Fibroblast of upper back skin (primary cell): ENCODE measurements at regions not wholly inside any gene's neighbourhood (a gene's known extent, or its start where the extent isn't known, plus 50 kb on each side); places are given as distances from the start of the nearest gene placed in this dataset.

Source experiments
- DNase-seq: peaks from one replicate; pipeline ENCODE4 v3.0.0-alpha.2; 2013

DNA sequence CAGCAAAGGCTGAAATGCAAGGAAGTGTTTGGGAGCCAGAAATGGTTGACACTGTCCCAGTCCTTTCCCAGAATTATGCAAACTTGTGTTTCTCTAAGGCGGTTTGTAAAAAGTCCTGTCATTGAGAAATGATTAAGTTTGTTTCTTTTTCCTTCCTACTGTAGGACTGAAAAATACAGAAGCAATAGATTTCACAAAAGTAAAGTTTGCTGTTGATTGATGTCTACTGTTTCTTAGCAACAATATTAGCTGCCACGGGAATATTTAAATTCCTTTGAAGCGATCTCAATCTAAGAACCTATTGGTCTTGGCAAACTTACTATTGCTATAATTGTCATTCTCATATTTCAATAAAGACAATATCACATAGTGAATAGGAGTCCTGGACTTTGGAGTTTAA lies 100.7 kb upstream of the IL12A start:
- DNase-seq, result no peak

- DNase-seq, result peak; percentile 33
Measured at GRCh38 chr3:159892171-159892795, 96.4 kb upstream of the IL12A start.

DNA sequence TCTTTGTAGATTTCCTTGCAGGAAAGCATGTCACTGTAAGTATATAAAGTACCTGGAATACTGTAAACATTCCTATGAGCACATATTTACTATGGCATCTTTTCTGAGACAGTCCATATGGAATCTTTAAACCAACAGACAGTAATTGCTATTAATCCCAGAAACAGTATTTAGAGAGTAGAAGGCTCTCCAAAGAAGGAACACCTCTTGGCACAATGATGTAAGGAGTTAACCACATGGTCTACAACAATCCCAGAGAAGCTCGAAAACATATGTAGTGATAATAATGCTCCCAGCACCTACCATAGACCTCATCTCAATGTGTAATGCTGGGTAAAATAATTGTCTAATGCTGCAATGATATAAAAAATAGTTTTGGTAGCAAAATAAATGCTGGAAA lies 95.8 kb upstream of the IL12A start:
- no peak for DNase-seq

DNA sequence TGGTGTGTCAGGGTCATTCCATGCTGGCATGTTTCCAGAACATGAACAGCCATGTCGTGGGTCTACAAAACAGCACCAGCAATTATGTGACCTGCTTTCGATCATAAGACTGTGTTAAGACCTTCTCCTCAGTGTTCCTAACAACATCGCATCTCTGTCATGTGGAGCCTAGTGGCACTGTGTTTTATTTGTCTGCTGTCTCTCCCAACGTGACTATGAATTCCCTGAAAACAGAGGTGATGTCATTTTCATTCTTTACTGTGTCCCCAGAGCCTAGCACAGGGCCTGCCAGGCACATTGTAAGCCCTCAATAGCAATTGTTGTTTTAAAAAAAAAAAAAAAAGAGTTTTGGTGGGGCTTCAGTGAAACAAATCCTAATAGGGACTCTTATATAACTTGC lies 94.2 kb upstream of the IL12A start:
- DNase-seq, result no peak

GRCh38 chr3:159895430-159895829 lies 93.2 kb upstream of the IL12A start:
- no peak for DNase-seq

- no peak for DNase-seq
Measured at GRCh38 chr3:159896543-159896942, 92.1 kb upstream of the IL12A start.

DNA sequence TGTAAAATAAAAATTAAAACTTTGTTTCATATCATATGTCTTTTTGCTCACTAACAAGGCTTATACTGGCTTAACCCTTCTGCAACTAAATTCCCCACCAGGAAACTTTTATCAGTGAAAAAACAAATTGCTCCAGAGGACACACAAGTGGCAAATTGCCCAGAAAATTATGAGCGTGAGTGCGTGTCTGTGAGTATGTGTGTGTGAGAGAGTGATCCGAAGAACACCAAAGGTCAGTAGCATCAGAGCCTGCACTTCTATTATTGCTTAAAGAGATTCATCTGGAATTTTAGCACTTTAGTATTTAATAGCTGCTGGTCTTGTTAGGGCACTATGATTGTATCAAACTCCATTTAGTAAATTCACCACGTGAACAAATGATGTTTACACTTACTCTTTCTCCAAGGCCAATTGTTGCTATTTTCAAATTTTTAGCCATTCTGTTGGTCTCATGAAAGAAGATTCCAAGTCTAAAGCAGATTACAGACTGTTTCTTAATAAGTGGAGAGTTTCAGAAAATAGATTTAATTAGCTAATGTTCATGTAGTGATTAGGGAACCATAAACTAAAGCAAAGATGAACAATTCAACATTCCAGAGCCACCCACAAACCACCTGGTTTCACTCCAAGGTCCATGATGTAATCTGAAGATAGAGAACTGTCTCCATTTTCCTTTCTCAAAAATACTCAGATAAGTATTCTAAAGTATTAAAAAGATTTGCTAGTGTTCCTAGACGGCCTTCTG lies 91.1 kb upstream of the IL12A start:
- DNase-seq, result peak; percentile 71

- no peak for DNase-seq
Measured at GRCh38 chr3:159898147-159898546, 90.5 kb upstream of the IL12A start.

DNA sequence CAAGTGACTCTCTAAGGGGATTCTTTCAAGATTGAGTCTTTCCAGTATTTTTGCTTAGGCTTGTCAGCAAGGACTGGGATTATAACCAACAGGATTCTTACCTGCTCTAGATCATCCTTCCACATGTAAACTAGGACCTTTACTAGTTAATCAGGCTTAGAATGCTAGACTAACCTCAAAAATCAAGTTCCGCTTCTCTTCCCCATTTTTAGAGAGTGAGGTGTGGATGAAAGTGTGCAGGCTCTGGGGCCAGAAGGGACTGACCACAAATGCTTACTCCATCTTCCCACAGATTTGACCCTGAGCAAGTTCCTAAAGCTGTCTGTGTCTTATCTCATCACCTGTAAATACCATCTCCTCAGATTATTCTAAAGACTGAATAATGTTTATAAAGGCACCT lies 89.5 kb upstream of the IL12A start:
- DNase-seq, result no peak

- no peak for DNase-seq
Measured at GRCh38 chr3:159902546-159903314, 85.9 kb upstream of the IL12A start.

GRCh38 chr3:159904455-159904854 lies 84.2 kb upstream of the IL12A start:
- no peak for DNase-seq

GRCh38 chr3:159904911-159905310 lies 83.7 kb upstream of the IL12A start:
- DNase-seq, result peak; percentile 50

- DNase-seq, result no peak
Measured at GRCh38 chr3:159907828-159908227, 80.8 kb upstream of the IL12A start.

- no peak for DNase-seq
Measured at GRCh38 chr3:159910991-159911663, 77.5 kb upstream of the IL12A start.

DNA sequence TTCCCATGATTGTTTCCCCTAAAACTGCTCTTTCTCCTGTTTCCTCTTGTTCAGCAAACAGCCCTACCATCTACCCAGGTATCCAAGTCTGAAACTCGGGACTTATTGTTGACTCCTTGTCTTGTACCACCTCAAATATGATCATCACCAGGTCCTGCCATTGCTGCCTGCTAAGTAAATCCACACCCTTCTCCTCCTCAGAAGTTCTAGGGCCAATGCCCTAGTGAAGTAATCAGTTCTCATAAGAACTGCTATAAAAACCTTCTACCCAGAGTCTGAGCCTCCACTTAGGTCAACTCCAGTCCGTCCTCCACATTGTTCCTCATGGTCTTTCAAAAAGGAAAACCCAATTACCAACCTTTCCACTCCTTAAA lies 77.0 kb upstream of the IL12A start:
- DNase-seq, result no peak

DNA sequence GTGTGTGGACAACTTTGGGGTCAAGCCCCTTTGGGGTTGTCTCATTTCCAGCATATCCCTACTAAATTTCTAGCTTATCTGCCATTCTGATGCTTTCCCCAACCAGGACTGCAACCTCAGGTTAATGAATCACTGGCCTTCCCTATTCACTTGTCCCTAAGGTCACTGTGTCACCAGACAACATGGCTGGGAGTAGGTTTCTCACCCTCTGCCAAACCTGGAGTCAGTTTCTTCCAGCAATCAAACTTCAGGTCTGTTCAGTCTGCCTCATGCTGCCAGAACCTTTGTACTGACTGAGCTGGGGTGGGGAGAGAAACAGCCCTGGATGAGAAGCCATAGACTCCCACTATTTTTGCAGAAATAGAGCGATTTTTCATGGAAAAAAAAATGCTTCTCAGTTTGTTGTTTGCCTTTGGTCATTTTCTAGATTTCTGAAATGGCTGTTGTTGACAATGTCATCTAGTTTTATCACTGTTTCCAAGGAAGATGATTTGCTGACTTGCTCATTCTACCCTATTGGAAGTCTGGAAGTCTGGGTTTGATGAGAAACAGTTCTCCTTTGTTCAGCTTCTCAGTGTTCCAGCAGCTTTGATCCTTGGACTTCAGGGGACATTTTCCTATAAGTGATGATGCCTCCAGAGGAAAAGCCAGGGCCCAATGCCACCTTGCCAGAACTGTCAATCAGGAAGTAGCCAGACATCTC lies 74.8 kb upstream of the IL12A start:
- DNase-seq, result no peak

GRCh38 chr3:159914426-159914825 lies 74.2 kb upstream of the IL12A start:
- peak; percentile 67 for DNase-seq

GRCh38 chr3:159916052-159916451 lies 72.6 kb upstream of the IL12A start:
- DNase-seq, result no peak

DNA sequence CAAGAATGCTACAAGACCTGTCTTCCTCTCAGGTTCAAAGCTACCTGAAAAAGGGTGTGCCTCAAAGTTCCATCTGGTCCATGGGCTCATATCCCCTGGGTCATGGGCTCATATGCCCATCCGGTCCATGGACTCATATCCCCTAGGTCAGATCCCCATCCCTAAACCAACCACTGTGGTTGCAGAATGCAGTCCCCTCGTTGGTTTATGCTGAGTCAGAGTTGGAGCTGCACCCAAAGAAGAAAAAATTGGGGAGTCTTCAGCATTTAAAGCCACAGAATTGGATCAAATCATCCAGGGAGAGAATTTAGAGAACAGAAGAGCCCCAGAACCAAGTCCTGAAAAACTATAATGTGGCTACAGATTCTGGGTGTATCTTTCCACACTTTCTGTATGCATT lies 71.5 kb upstream of the IL12A start:
- DNase-seq, result no peak

GRCh38 chr3:159919873-159920272 lies 68.8 kb upstream of the IL12A start:
- DNase-seq, result peak; percentile 70

- DNase-seq, result no peak
Measured at GRCh38 chr3:159922193-159922840, 66.3 kb upstream of the IL12A start.

GRCh38 chr3:159922861-159923312 lies 65.7 kb upstream of the IL12A start:
- no peak for DNase-seq
